Keratinocyte (primary cell): ENCODE measurements at regions not wholly inside any gene's neighbourhood (a gene's known extent, or its start where the extent isn't known, plus 50 kb on each side); places are given as distances from the start of the nearest gene placed in this dataset.

ENCODE experiments used
- CTCF ChIP-seq, 3 experiments: IDR thresholded peaks in 1 of 3; conservative IDR thresholded peaks in 1 of 3; optimal IDR thresholded peaks in 1 of 3; 2 replicates in 2 of 3; 3 replicates in 1 of 3; pipeline versions ENCODE3 to v1.5.1; 2011; ENCODE audit warnings: low read length in 3 of 3, mild to moderate bottlenecking in 3 of 3, moderate library complexity in 2 of 3, control low read depth in 1 of 3, inconsistent platforms in 1 of 3; ENCODE audit not compliant: insufficient read depth in 2 of 3; ENCODE audit errors: extremely low read depth in 1 of 3
- EZH2 ChIP-seq: IDR thresholded peaks from one replicate; pipeline ENCODE4 v1.6.1; 2012; ENCODE audit warnings: inconsistent platforms, mild to moderate bottlenecking, low read length, moderate library complexity

GRCh38 chr18:11372163-11372562, 222.8 kb upstream of the PIEZO2 start:
- TF ChIP-seq EZH2 (no peak), CTCF (optimal IDR thresholded peaks at IDR 0.05 in 1 of 3, IDR thresholded peaks at IDR 0.05 in 1 of 3, conservative IDR thresholded peaks at IDR 0.05 in 1 of 3; ENCODE audit: extremely low read depth in 1 of 3, insufficient read depth in 2 of 3, low read length in 3 of 3) (no peak)
